GM19328 (cell line): ENCODE measurements at regions not wholly inside any gene's neighbourhood (a gene's known extent, or its start where the extent isn't known, plus 50 kb on each side); places are given as distances from the start of the nearest gene placed in this dataset.
A peak's percentile ranks its signal among the peaks of the same experiment; 100 is the strongest.
"Not testable (repeated sequence)": the region's sequence is repeated elsewhere in the genome, so short reads cannot be mapped to it uniquely, and the experiment has no call there.

Experiments
- ATAC-seq: cut with Tn5 transposase; IDR thresholded peaks from one replicate; pipeline ENCODE4 v1.9.1; 2021; ENCODE audit warnings: mild to moderate bottlenecking, moderate library complexity; ENCODE audit not compliant: unreplicated experiment

GRCh38 chr6:166846446-166847142 is 109.8 kb downstream of the RNASET2 start:
- ATAC-seq, result not testable (repeated sequence)

- no peak for ATAC-seq
These were observed 113.7 kb downstream of the RNASET2 start for GRCh38 chr6:166842607-166843006.

- no peak for ATAC-seq
These were observed 115.1 kb downstream of the RNASET2 start for GRCh38 chr6:166841216-166841615.

- no peak for ATAC-seq
These were observed 116.8 kb downstream of the RNASET2 start for GRCh38 chr6:166839569-166839968.

- ATAC-seq, result no peak
These were observed 117.4 kb downstream of the RNASET2 start for GRCh38 chr6:166838987-166839386.

- no peak for ATAC-seq
These were observed 119.3 kb downstream of the RNASET2 start for GRCh38 chr6:166836785-166837718.

GRCh38 chr6:166834049-166834448 is 122.3 kb downstream of the RNASET2 start:
- no peak for ATAC-seq

- peak; percentile 12 for ATAC-seq
These were observed 125.4 kb downstream of the RNASET2 start for GRCh38 chr6:166830891-166831363.

GRCh38 chr6:166830185-166830890 is 126.0 kb downstream of the RNASET2 start:
- ATAC-seq, result peak; percentile 93

GRCh38 chr6:166826264-166826663 is 130.1 kb downstream of the RNASET2 start:
- no peak for ATAC-seq

- ATAC-seq, result no peak
These were observed 130.7 kb downstream of the RNASET2 start for GRCh38 chr6:166825553-166826145.

GRCh38 chr6:166824880-166825250 is 131.5 kb downstream of the RNASET2 start:
- ATAC-seq, result no peak

GRCh38 chr6:166824146-166824879 is 132.0 kb downstream of the RNASET2 start:
- no peak for ATAC-seq

- ATAC-seq, result no peak
These were observed 133.7 kb downstream of the RNASET2 start for GRCh38 chr6:166822609-166823008.

- no peak for ATAC-seq
These were observed 135.9 kb downstream of the RNASET2 start for GRCh38 chr6:166820483-166820882.

- no peak for ATAC-seq
These were observed 136.3 kb downstream of the RNASET2 start for GRCh38 chr6:166820070-166820469.

- ATAC-seq, result no peak
These were observed 140.7 kb downstream of the RNASET2 start for GRCh38 chr6:166815629-166816028.

- no peak for ATAC-seq
These were observed 142.0 kb downstream of the RNASET2 start for GRCh38 chr6:166814390-166814789.

GRCh38 chr6:166813461-166813860 is 142.9 kb downstream of the RNASET2 start:
- no peak for ATAC-seq

- ATAC-seq, result no peak
These were observed 145.5 kb downstream of the RNASET2 start for GRCh38 chr6:166810864-166811263.
